NCI-H524 (cell line): ENCODE measurements at regions not wholly inside any gene's neighbourhood (a gene's known extent, or its start where the extent isn't known, plus 50 kb on each side); places are given as distances from the start of the nearest gene placed in this dataset.
"Not testable (repeated sequence)": the region's sequence is repeated elsewhere in the genome, so short reads cannot be mapped to it uniquely, and the experiment has no call there.

ENCODE experiments used
- DNase-seq, 2 experiments: peaks; one replicate each; lab custom pipeline; 2025; lab: John Stamatoyannopoulos, UW

DNA sequence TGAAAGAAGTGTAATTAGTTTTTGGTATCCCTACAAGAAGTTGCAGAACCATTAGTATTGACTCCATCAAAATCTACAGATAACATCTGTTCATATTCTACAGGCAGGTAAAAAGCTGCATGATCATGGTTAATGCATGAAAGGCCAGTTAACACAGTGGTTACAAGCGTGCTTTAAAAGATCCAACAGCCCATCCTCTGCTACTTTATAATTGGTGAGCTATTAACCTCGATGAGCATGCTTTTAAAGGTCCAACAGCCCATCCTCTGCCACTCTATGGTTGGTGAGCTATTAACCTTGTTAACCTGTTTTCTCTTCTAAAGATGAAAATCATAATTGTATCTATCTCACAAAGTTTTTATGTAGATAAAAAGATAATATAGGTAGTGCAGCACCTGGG is 289.3 kb downstream of the DUSP6 start:
- DNase-seq, result no peak

GRCh38 chr12:89059721-89060541 is 292.4 kb downstream of the DUSP6 start:
- DNase-seq, result peak; percentile 66 to 86

DNA sequence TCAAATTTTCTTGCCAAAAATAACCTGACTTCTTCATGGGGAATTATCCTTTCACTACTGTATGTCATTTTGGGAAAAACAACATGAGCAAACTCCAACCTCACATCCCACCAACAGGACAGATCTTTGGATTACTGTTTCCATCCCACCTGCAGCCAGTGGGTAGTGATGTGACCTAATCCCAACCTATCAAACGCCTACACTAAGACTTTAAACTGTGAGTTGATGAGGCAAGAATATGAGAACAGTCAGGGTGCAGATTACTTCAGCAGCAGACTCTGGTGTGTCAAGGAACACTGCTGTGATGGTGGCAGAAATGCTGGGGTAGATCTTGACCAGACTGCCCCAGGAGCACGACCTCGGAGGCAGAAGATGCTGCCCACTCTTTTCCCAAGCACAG is 293.2 kb downstream of the DUSP6 start:
- no peak for DNase-seq

DNA sequence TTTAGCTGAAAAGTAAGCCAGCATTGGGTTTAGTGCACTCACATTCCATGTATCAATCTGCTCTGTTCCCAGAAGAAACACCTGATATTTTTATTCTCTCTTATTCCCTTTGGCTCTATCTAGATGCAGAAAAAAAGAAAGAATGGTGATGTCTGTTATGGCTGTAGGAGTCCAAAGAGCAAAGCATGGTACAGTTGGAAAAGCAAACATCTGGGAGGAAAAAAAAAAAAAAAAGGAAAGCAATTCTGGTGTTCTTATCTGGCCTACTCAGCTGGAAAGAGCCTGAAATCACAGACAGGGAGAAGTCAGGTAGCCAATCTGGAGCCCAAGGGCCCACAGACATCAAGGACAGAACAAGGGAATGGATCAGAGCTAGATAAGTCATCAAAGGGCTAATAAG is 293.9 kb downstream of the DUSP6 start:
- DNase-seq, result no peak

GRCh38 chr12:89053817-89054216 is 298.5 kb downstream of the DUSP6 start:
- not testable (repeated sequence) for DNase-seq

- DNase-seq, result peak; percentile 2 to 60
Measured at GRCh38 chr12:89051065-89051677, 301.1 kb downstream of the DUSP6 start.

GRCh38 chr12:89047856-89048418 is 304.4 kb downstream of the DUSP6 start:
- DNase-seq, result no peak

GRCh38 chr12:89041078-89041477 is 311.2 kb downstream of the DUSP6 start:
- DNase-seq, result no peak

DNA sequence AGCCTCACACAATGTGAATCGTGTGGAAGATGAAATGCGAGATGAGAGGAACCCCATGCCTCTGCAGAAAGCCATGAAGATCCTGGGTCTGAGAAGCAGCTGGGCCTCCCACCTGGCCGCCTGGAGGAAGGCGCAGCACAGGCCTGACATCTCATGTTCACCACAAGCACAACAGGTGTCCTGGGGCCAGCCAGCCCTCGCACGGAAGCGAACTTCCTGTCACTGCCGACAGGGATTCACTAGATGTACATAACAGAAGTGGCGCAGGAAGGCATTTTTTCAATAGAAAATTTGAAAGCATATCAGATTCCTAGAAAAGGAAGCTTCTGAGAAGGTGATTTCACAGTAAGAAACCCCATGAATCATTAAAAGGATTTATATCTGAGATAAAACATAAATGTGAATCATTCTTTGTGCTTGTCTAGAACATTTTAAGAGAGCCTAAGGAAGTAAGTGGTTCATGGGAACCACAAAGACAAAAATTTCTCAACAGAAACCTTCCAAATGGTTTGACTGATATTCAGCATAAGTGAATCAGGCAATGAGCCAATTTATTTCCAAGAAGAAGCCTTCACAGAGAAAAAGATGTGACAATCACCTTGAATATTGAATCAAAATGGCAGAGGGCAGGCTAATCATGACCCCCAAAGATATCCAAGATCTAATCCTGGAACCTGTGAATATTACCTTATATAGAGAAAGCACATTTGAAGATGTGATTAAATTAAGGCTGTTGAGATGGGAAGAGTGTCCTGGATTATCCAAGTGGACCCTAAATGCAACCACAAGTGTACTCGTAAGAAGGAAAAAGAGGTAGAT is 311.9 kb downstream of the DUSP6 start:
- peak in 1 of 2 experiments; percentile 36 for DNase-seq

GRCh38 chr12:89038831-89039512 is 313.3 kb downstream of the DUSP6 start:
- no peak for DNase-seq

GRCh38 chr12:89033062-89033461 is 319.2 kb downstream of the DUSP6 start:
- DNase-seq, result no peak

GRCh38 chr12:89029961-89030360 is 322.3 kb downstream of the DUSP6 start:
- DNase-seq, result no peak

- no peak for DNase-seq
Measured at GRCh38 chr12:89024580-89024979, 327.7 kb downstream of the DUSP6 start.

DNA sequence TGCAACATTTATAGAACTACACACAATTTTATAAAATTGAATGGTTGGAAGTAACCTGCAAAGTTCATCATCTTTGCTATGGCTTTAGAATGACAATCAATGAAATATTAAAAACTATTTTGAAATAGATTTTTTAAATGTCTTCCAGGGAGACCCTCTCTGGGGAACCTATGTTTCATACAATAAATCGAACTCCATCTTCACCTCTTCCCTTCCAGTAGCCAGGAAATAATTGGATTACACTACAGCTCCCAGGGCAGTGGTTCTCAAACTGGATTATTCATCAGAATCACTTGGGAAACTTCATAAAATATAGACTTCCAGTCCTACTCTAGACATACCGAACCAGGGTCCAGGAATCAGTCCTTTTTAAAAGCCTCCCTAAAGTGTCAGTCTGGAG is 328.4 kb downstream of the DUSP6 start:
- no peak for DNase-seq

- DNase-seq, result no peak
Measured at GRCh38 chr12:89020689-89021088, 331.6 kb downstream of the DUSP6 start.

GRCh38 chr12:89020121-89020480 is 332.2 kb downstream of the DUSP6 start:
- no peak for DNase-seq

DNA sequence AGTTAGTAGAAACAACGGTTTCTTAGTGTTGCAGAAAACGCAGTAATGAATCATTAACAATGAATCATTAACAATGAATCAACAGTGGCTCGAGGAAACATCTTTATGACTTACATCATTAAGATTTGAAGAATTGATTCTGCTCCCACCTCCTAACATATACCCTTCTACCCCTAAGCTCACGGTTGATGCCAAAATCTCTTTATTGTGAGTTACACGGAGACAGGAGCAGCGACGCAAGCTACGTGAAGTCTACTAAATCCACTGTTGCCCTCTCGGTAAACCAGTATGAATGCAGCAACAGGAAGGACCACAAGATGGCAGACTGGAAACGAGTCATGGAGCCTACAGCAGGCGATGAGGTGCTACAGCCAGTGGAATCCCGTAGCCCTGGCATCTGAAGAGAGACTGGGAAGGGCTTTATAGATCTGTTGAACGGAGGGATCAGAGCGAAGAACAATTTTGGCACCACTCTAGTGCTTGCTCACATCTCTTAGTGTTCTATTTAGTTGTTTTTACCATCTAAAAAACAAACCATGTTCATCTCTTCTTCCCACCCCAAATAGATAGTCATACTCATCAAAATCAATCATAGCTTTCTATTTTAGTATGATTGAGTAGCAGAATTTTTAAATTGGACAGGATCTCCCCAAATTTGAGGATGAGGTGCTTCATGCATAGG is 332.7 kb downstream of the DUSP6 start:
- peak; percentile 75 to 83 for DNase-seq

GRCh38 chr12:89016970-89017778 is 335.1 kb downstream of the DUSP6 start:
- DNase-seq, result peak; percentile 40 to 67

GRCh38 chr12:89015419-89015818 is 336.9 kb downstream of the DUSP6 start:
- DNase-seq, result no peak

DNA sequence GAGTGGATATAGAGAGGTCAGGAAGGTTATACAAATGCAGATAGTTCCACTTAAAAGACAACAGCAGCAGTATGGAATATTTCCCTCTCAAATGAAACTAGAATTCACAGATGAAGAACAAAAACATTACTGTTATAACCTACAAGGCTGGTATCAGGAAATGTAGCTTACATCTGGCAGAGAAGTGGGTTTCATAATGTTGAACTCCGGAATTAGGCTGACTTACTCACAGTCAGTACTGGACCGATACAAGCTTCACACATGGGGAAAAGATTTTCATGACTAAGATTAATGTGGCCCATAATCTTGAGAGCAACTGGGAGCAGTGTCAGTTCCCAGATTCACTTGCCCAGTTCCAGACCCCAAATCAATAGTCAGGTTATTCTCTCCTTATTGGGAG is 353.9 kb downstream of the DUSP6 start:
- no peak for DNase-seq
